WI38 (cell line): ENCODE measurements at regions not wholly inside any gene's neighbourhood (a gene's known extent, or its start where the extent isn't known, plus 50 kb on each side); places are given as distances from the start of the nearest gene placed in this dataset.

Source experiments
- H3K4me3 ChIP-seq: 2 replicates; pipeline ENCODE4 v1.5.1; 2011; ENCODE audit warnings: low read depth, mild to moderate bottlenecking, control low read depth, low read length
- CTCF ChIP-seq: IDR thresholded peaks from 2 replicates; pipeline ENCODE4 v1.5.1; 2012; ENCODE audit warnings: low read depth, mild to moderate bottlenecking, control low read depth, low read length

- TF ChIP-seq CTCF: no peak
These were observed 1187.3 kb upstream of the CNTN5 start for GRCh38 chr11:97833412-97833811.

GRCh38 chr11:97844016-97844415, 1176.7 kb upstream of the CNTN5 start:
- no peak overlapping the region for H3K4me3 ChIP-seq
- no peak for TF ChIP-seq CTCF

More at GRCh38 chr11:97833412-97833811, 1187.3 kb upstream of the CNTN5 start:
- H3K4me3 ChIP-seq: no peak overlapping the region

GRCh38 chr11:97847730-97848129, 1173.0 kb upstream of the CNTN5 start:
- no peak for TF ChIP-seq CTCF

GRCh38 chr11:97850701-97851100, 1170.0 kb upstream of the CNTN5 start:
- no peak overlapping the region for H3K4me3 ChIP-seq
- no peak for TF ChIP-seq CTCF

More at GRCh38 chr11:97847730-97848129, 1173.0 kb upstream of the CNTN5 start:
- H3K4me3 ChIP-seq: no peak overlapping the region

- H3K4me3 ChIP-seq: no peak overlapping the region
- TF ChIP-seq CTCF: no peak
These were observed 1166.4 kb upstream of the CNTN5 start for GRCh38 chr11:97854357-97854756.

- no peak overlapping the region for H3K4me3 ChIP-seq
- TF ChIP-seq CTCF: no peak
These were observed 1165.9 kb upstream of the CNTN5 start for GRCh38 chr11:97854877-97855276.

GRCh38 chr11:97856666-97857065, 1164.1 kb upstream of the CNTN5 start:
- no peak overlapping the region for H3K4me3 ChIP-seq
- TF ChIP-seq CTCF: no peak
